T-helper 1 cell treated with Interleukin-12 subunit alpha and Interleukin-12 subunit beta and Interleukin-4 antibody, amounts not matched to agents 30 ng/mL and 1 ng/mL, for 36 hours (primary cell): ENCODE measurements at regions not wholly inside any gene's neighbourhood (a gene's known extent, or its start where the extent isn't known, plus 50 kb on each side); places are given as distances from the start of the nearest gene placed in this dataset.
"Not testable (repeated sequence)": the region's sequence is repeated elsewhere in the genome, so short reads cannot be mapped to it uniquely, and the experiment has no call there.

ENCODE experiments used
- intact Hi-C: fragments of 100-400 bp; cut with micrococcal nuclease; formaldehyde crosslinking; loops from one replicate; pipeline ENCODE4 v1.15.1; 2024

- intact Hi-C loops = no loop called here
These were observed 128.5 kb downstream of the KCNE4 start for GRCh38 chr2:223180463-223180862.

- intact Hi-C loops = no loop called here
These were observed 129.6 kb downstream of the KCNE4 start for GRCh38 chr2:223181561-223181960.

GRCh38 chr2:223182356-223182755 is 130.4 kb downstream of the KCNE4 start:
- intact Hi-C loops = no loop called here

GRCh38 chr2:223185638-223186037 is 133.6 kb downstream of the KCNE4 start:
- intact Hi-C loops = no loop called here

- intact Hi-C loops = no loop called here
These were observed 135.3 kb downstream of the KCNE4 start for GRCh38 chr2:223187256-223187655.

GRCh38 chr2:223190561-223191206 is 138.7 kb downstream of the KCNE4 start:
- intact Hi-C loops = not testable (repeated sequence)

GRCh38 chr2:223196331-223196730 is 144.3 kb downstream of the KCNE4 start:
- intact Hi-C loops = no loop called here

GRCh38 chr2:223197046-223197445 is 145.1 kb downstream of the KCNE4 start:
- intact Hi-C loops = no loop called here

- intact Hi-C loops = no loop called here
These were observed 147.8 kb downstream of the KCNE4 start for GRCh38 chr2:223199531-223200515.

- intact Hi-C loops = no loop called here
These were observed 152.3 kb downstream of the KCNE4 start for GRCh38 chr2:223203971-223204929.

- intact Hi-C loops = no loop called here
These were observed 158.5 kb downstream of the KCNE4 start for GRCh38 chr2:223210489-223210888.

- intact Hi-C loops = no loop called here
These were observed 162.6 kb downstream of the KCNE4 start for GRCh38 chr2:223214394-223215253.

- intact Hi-C loops = no loop called here
These were observed 163.2 kb downstream of the KCNE4 start for GRCh38 chr2:223215254-223215516.

GRCh38 chr2:223217373-223217772 is 165.4 kb downstream of the KCNE4 start:
- intact Hi-C loops = no loop called here

- intact Hi-C loops = no loop called here
These were observed 166.7 kb downstream of the KCNE4 start for GRCh38 chr2:223218587-223219178.

GRCh38 chr2:223219872-223220657 is 168.1 kb downstream of the KCNE4 start:
- intact Hi-C loops = no loop called here

- intact Hi-C loops = no loop called here
These were observed 168.6 kb downstream of the KCNE4 start for GRCh38 chr2:223220658-223220925.

GRCh38 chr2:223221139-223221835 is 169.3 kb downstream of the KCNE4 start:
- intact Hi-C loops = no loop called here

- intact Hi-C loops = no loop called here
These were observed 170.4 kb downstream of the KCNE4 start for GRCh38 chr2:223222397-223222796.
